GM18505 (cell line): ENCODE measurements at regions not wholly inside any gene's neighbourhood (a gene's known extent, or its start where the extent isn't known, plus 50 kb on each side); places are given as distances from the start of the nearest gene placed in this dataset.

Experiments used
- ATAC-seq: cut with Tn5 transposase; IDR thresholded peaks from one replicate; pipeline ENCODE4 v1.9.1; 2021; ENCODE audit not compliant: unreplicated experiment
- POLR2A ChIP-seq: IDR thresholded peaks from 4 replicates; pipeline ENCODE4 v1.6.1; 2011; ENCODE audit warnings: borderline replicate concordance; ENCODE audit not compliant: insufficient read depth, insufficient read length; ENCODE audit errors: extremely low read depth

GRCh38 chr10:113422371-113422770 is 130.5 kb upstream of the HABP2 start:
- no peak for TF ChIP-seq POLR2A
- ATAC-seq: no peak

- TF ChIP-seq POLR2A: no peak
- ATAC-seq: no peak
These were observed 128.7 kb upstream of the HABP2 start for GRCh38 chr10:113423981-113424721.

GRCh38 chr10:113425008-113425407 is 127.8 kb upstream of the HABP2 start:
- no peak for TF ChIP-seq POLR2A
- ATAC-seq: no peak

- no peak for ATAC-seq
- no peak for TF ChIP-seq POLR2A
These were observed 127.3 kb upstream of the HABP2 start for GRCh38 chr10:113425541-113425951.

GRCh38 chr10:113426181-113426877 is 126.5 kb upstream of the HABP2 start:
- ATAC-seq: no peak

GRCh38 chr10:113427236-113427735 is 125.6 kb upstream of the HABP2 start:
- TF ChIP-seq POLR2A: no peak
- no peak for ATAC-seq

More at GRCh38 chr10:113426181-113426877, 126.5 kb upstream of the HABP2 start:
- no peak for TF ChIP-seq POLR2A

GRCh38 chr10:113427811-113428558 is 124.9 kb upstream of the HABP2 start:
- ATAC-seq: no peak
- TF ChIP-seq POLR2A: no peak

GRCh38 chr10:113430634-113431397 is 122.0 kb upstream of the HABP2 start:
- ATAC-seq: no peak
- no peak for TF ChIP-seq POLR2A

- ATAC-seq: no peak
- TF ChIP-seq POLR2A: no peak
These were observed 121.3 kb upstream of the HABP2 start for GRCh38 chr10:113431398-113432160.

- ATAC-seq: no peak
These were observed 119.1 kb upstream of the HABP2 start for GRCh38 chr10:113433711-113434110.

GRCh38 chr10:113434315-113434714 is 118.5 kb upstream of the HABP2 start:
- TF ChIP-seq POLR2A: no peak
- ATAC-seq: no peak

More at GRCh38 chr10:113433711-113434110, 119.1 kb upstream of the HABP2 start:
- TF ChIP-seq POLR2A: no peak

GRCh38 chr10:113434950-113435349 is 117.9 kb upstream of the HABP2 start:
- TF ChIP-seq POLR2A: no peak
- ATAC-seq: no peak
